Body of pancreas (tissue), 4 donors: ENCODE measurements at regions not wholly inside any gene's neighbourhood (a gene's known extent, or its start where the extent isn't known, plus 50 kb on each side); places are given as distances from the start of the nearest gene placed in this dataset.

Experiments used
- POLR2A ChIP-seq, 3 donors: fragments of 450-650 bp; IDR thresholded peaks; one replicate each; pipeline ENCODE4 v1.6.1; 2016; ENCODE audit warnings: antibody characterized with exemption in 3 of 3, mild to moderate bottlenecking in 2 of 3
- TF ChIP-seq, protein P1 (sequence below), 7 experiments: fragments of 450-650 bp in 4 of 7; fragments of 200-600 bp in 3 of 7; sonication (generic) in 3 of 7; IDR thresholded peaks; one replicate each; pipeline ENCODE4 v1.5.1; 2016 to 2019; ENCODE audit warnings: antibody characterized with exemption in 7 of 7

DNA sequence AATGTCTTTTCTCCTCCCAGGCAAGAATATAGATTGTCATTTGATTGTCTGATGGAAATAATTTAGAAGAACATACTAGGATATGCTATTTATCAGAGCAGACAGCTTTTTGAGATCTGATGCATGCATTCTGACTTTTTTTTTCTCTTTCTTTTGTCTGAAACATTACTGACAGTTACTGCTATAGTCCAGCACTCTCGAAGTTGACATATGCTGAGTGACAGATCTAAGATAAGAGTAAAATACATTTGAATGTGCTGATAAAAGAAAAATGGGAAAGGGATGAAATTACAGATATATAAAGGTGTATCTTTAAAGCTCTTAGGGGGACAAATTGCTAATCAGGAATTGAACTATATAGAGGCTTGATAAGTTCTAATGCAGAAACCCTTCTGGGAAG lies 753.8 kb upstream of the TENM4 start:
- TF ChIP-seq, protein P1, sequence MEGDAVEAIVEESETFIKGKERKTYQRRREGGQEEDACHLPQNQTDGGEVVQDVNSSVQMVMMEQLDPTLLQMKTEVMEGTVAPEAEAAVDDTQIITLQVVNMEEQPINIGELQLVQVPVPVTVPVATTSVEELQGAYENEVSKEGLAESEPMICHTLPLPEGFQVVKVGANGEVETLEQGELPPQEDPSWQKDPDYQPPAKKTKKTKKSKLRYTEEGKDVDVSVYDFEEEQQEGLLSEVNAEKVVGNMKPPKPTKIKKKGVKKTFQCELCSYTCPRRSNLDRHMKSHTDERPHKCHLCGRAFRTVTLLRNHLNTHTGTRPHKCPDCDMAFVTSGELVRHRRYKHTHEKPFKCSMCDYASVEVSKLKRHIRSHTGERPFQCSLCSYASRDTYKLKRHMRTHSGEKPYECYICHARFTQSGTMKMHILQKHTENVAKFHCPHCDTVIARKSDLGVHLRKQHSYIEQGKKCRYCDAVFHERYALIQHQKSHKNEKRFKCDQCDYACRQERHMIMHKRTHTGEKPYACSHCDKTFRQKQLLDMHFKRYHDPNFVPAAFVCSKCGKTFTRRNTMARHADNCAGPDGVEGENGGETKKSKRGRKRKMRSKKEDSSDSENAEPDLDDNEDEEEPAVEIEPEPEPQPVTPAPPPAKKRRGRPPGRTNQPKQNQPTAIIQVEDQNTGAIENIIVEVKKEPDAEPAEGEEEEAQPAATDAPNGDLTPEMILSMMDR (IDR thresholded peaks at IDR 0.05): no peak
- TF ChIP-seq POLR2A (IDR thresholded peaks at IDR 0.05): no peak
